ENCODE measurements at regions not wholly inside any gene's neighbourhood (a gene's known extent, or its start where the extent isn't known, plus 50 kb on each side); places are given as distances from the start of the nearest gene placed in this dataset.

DNA sequence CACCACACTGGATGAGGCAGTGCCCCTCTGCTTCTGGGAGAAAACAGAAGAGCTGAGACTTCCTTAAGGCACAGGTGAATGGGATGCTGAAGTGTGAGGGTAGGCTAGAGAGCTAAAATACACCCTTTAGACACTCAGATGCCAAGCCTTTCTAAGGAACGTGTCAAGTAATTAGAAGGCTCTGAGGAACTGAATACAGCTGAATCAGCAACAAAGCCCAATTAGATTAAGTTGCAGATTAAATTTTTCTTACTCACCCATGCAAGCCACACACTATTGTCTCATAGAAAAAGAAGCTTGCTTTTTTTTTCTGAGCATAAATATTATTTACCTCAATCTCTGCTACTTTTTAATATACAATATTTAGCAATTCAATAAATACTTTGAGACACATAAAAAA is 354.3 kb upstream of the NRG3 start:
- TF ChIP-seq, protein P1, sequence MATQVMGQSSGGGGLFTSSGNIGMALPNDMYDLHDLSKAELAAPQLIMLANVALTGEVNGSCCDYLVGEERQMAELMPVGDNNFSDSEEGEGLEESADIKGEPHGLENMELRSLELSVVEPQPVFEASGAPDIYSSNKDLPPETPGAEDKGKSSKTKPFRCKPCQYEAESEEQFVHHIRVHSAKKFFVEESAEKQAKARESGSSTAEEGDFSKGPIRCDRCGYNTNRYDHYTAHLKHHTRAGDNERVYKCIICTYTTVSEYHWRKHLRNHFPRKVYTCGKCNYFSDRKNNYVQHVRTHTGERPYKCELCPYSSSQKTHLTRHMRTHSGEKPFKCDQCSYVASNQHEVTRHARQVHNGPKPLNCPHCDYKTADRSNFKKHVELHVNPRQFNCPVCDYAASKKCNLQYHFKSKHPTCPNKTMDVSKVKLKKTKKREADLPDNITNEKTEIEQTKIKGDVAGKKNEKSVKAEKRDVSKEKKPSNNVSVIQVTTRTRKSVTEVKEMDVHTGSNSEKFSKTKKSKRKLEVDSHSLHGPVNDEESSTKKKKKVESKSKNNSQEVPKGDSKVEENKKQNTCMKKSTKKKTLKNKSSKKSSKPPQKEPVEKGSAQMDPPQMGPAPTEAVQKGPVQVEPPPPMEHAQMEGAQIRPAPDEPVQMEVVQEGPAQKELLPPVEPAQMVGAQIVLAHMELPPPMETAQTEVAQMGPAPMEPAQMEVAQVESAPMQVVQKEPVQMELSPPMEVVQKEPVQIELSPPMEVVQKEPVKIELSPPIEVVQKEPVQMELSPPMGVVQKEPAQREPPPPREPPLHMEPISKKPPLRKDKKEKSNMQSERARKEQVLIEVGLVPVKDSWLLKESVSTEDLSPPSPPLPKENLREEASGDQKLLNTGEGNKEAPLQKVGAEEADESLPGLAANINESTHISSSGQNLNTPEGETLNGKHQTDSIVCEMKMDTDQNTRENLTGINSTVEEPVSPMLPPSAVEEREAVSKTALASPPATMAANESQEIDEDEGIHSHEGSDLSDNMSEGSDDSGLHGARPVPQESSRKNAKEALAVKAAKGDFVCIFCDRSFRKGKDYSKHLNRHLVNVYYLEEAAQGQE (IDR thresholded peaks at IDR 0.05; ENCODE audit: insufficient read depth in 1 of 2, low read depth in 2 of 2, low read length in 2 of 2), result no peak
- TF ChIP-seq SIN3A (IDR thresholded peaks at IDR 0.05; ENCODE audit: borderline replicate concordance, insufficient read depth, low read length), result no peak

All from PFSK-1 (cell line).